GM23248 (cell line): ENCODE measurements at regions not wholly inside any gene's neighbourhood (a gene's known extent, or its start where the extent isn't known, plus 50 kb on each side); places are given as distances from the start of the nearest gene placed in this dataset.

ENCODE experiments used
- DNase-seq: peaks from one replicate; pipeline ENCODE4 v3.0.0-alpha.2; 2015
- H2AFZ ChIP-seq: fragments of 200-600 bp; sonication (generic); 2 replicates; pipeline ENCODE4 v1.6.1; 2016; ENCODE audit warnings: antibody characterized with exemption
- H3F3A ChIP-seq: fragments of 200-600 bp; sonication (generic); 2 replicates; pipeline ENCODE4 v1.6.1; 2016; ENCODE audit warnings: mild to moderate bottlenecking, antibody characterized with exemption, mixed run types; ENCODE audit not compliant: insufficient read depth
- H3K27ac ChIP-seq: fragments of 200-600 bp; sonication (generic); 2 replicates; pipeline ENCODE4 v1.5.1; 2016; ENCODE audit warnings: mild to moderate bottlenecking
- H3K27me3 ChIP-seq: fragments of 200-600 bp; sonication (generic); replicated peaks from 2 replicates; pipeline ENCODE4 v1.6.1; 2016; ENCODE audit warnings: mild to moderate bottlenecking; ENCODE audit not compliant: insufficient read depth
- H3K36me3 ChIP-seq: fragments of 200-600 bp; sonication (generic); 2 replicates; pipeline ENCODE4 v1.6.1; 2016; ENCODE audit warnings: low read depth, mild to moderate bottlenecking
- H3K4me1 ChIP-seq: fragments of 200-600 bp; sonication (generic); 2 replicates; pipeline ENCODE4 v1.6.1; 2016; ENCODE audit warnings: mild to moderate bottlenecking; ENCODE audit not compliant: insufficient read depth
- H3K4me2 ChIP-seq: fragments of 200-600 bp; sonication (generic); one replicate; pipeline ENCODE4 v1.6.1; 2016; ENCODE audit warnings: mild to moderate bottlenecking; ENCODE audit not compliant: unreplicated experiment
- H3K4me3 ChIP-seq: fragments of 200-600 bp; sonication (generic); 2 replicates; pipeline ENCODE4 v1.5.1; 2016; ENCODE audit warnings: mild to moderate bottlenecking
- H3K79me2 ChIP-seq: fragments of 200-600 bp; sonication (generic); 2 replicates; pipeline ENCODE4 v1.6.1; 2016; ENCODE audit warnings: mild to moderate bottlenecking; ENCODE audit not compliant: insufficient read depth
- H3K9ac ChIP-seq: fragments of 200-600 bp; sonication (generic); 2 replicates; pipeline ENCODE4 v1.6.1; 2016; ENCODE audit warnings: mild to moderate bottlenecking
- H3K9me2 ChIP-seq: fragments of 200-600 bp; sonication (generic); 2 replicates; pipeline ENCODE4 v1.6.1; 2016; ENCODE audit warnings: mixed run types, mild to moderate bottlenecking, moderate library complexity; ENCODE audit not compliant: insufficient read depth
- H3K9me3 ChIP-seq: fragments of 200-600 bp; sonication (generic); one replicate; pipeline ENCODE4 v1.6.1; 2017; ENCODE audit warnings: low read depth
- H4K20me1 ChIP-seq: fragments of 200-600 bp; sonication (generic); 2 replicates; pipeline ENCODE4 v1.6.0; 2016; ENCODE audit not compliant: insufficient read depth
- EZH2 ChIP-seq: fragments of 200-600 bp; sonication (generic); IDR thresholded peaks from 2 replicates; pipeline ENCODE4 v1.6.1; 2018; ENCODE audit warnings: antibody characterized with exemption, mild to moderate bottlenecking; ENCODE audit not compliant: insufficient read depth, poor library complexity, severe bottlenecking
- EZH2phosphoT487 ChIP-seq: fragments of 200-600 bp; sonication (generic); IDR thresholded peaks from 2 replicates; pipeline ENCODE4 v1.6.1; 2018; ENCODE audit warnings: antibody characterized with exemption, moderate library complexity, mild to moderate bottlenecking, low read depth; ENCODE audit not compliant: insufficient read depth
- WGBS, 2 experiments: methylation state at CpG; one replicate each; pipeline ENCODE4 v1.1.6; 2015 to 2017; ENCODE audit warnings: low lambda C conversion rate in 2 of 2, low coverage in 1 of 2; ENCODE audit errors: missing lambda C conversion rate in 2 of 2; 5-methylcytosine and 5-hydroxymethylcytosine counted together
- in situ Hi-C: fragments of 300-500 bp; cut with MboI; formaldehyde crosslinking; loops from 2 replicates; pipeline ENCODE4 v1.15.0; 2020

GRCh38 chr12:9391815-9392214, 183.6 kb upstream of the PZP start:
- 33 to 36% methylated on average over 2 of the region's 2 CpGs for WGBS, 2 experiments
- in situ Hi-C loops: no loop called here
- no peak for DNase-seq

DNA sequence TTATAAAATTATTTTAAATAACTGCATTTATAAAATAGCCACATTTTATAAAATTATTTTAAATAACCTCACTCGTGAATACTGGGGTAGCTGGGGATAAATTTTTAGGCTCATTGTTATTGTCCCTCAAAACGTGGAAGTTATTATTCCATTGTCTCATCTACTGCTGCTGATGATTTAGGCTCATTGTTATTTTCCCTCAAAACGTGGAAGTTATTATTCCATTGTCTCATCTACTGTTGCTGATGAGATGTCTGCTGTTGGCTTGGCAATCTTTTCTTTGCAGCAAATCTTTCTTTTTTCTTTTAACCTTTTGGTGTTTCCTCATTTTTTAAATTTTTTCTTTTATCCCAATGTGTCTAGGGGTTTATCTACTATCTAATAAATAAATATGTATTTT, 182.6 kb upstream of the PZP start:
- Histone ChIP-seq H3K27me3 (peaks cover 8% of the 10 kb centered on the region), H3K79me2 (no peaks in the 10 kb centered on the region), H2AFZ (no peak overlapping the region), H3K27ac (no peak overlapping the region), H3K9me2 (no peaks in the 10 kb centered on the region), H3K4me2 (no peak overlapping the region), H4K20me1 (no peaks in the 10 kb centered on the region), H3K4me3 (no peak overlapping the region), H3K9ac (no peak overlapping the region), H3K36me3 (no peaks in the 10 kb centered on the region), H3K9me3 (no peaks in the 10 kb centered on the region), H3F3A (no peaks in the 10 kb centered on the region), H3K4me1 (no peaks in the 10 kb centered on the region)
- DNase-seq: no peak
- in situ Hi-C loops: no loop called here
- 2 to 10% methylated on average over 3 of the region's 3 CpGs for WGBS, 2 experiments
- no peak for TF ChIP-seq EZH2
- no peak for TF ChIP-seq EZH2phosphoT487

More at GRCh38 chr12:9391815-9392214, 183.6 kb upstream of the PZP start:
- Histone ChIP-seq H3K4me2 (no peak overlapping the region), H3K9me3 (no peaks in the 10 kb centered on the region), H3K4me1 (no peaks in the 10 kb centered on the region), H3F3A (no peaks in the 10 kb centered on the region), H3K36me3 (no peaks in the 10 kb centered on the region), H3K27ac (no peak overlapping the region), H3K79me2 (no peaks in the 10 kb centered on the region), H3K9ac (no peak overlapping the region), H3K27me3 (peaks cover 8% of the 10 kb centered on the region), H2AFZ (no peak overlapping the region), H3K4me3 (no peak overlapping the region), H3K9me2 (no peaks in the 10 kb centered on the region), H4K20me1 (no peaks in the 10 kb centered on the region)
- no peak for TF ChIP-seq EZH2
- no peak for TF ChIP-seq EZH2phosphoT487

DNA sequence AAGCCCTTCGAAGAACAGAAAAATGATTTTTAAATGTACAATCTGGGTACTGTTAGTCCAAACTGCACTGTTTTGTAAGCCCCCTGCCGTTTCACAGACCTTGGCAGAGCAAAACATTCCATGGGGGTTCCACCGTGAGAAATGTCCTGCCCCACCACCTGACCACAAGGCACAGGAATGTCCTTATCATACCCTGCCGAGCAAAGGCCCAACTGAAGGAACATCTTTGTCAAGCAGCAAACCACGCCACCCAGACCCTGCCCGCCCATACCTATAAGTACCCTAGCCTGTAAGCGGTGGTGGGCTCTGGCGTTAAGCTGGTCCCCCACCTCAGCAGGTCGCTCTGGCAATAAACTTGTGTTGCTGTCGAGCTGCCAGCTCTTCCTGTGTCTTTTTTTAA, 181.6 kb upstream of the PZP start:
- Histone ChIP-seq H3K27me3 (peaks cover 8% of the 10 kb centered on the region), H3K36me3 (no peaks in the 10 kb centered on the region), H4K20me1 (no peaks in the 10 kb centered on the region), H3K4me3 (no peak overlapping the region), H3K27ac (no peak overlapping the region), H3K4me1 (no peaks in the 10 kb centered on the region), H3K79me2 (no peaks in the 10 kb centered on the region), H3K4me2 (no peak overlapping the region), H3K9me2 (no peaks in the 10 kb centered on the region), H2AFZ (no peak overlapping the region), H3K9me3 (no peaks in the 10 kb centered on the region), H3K9ac (no peak overlapping the region), H3F3A (no peaks in the 10 kb centered on the region)
- WGBS, 2 experiments: 48 to 54% methylated on average over 10 of the region's 10 CpGs
- DNase-seq: no peak
- in situ Hi-C loops: no loop called here
- TF ChIP-seq EZH2 (no peak), EZH2phosphoT487 (no peak)

DNA sequence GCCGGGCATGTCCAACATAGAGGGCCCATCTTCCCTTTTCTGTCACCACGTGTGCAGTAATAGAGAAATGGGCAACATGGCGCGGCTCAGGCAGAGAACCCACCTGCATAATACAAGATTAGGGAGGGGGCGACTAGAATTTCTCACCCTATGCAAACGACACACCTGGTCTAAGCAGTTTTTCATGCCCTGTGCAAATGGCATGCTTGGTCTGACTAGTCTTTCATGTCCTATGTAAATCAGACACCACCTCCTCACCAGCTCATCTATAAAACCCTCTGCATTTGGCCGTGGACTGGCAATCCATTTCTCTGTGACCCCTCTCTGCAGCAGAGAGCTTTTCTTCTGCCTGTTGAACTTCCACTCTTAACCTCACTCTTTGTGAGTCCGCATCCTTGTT, 180.2 kb upstream of the PZP start:
- Histone ChIP-seq H3K27ac (no peak overlapping the region), H3K27me3 (peaks cover 8% of the 10 kb centered on the region), H3F3A (no peaks in the 10 kb centered on the region), H3K4me1 (no peaks in the 10 kb centered on the region), H2AFZ (no peak overlapping the region), H4K20me1 (no peaks in the 10 kb centered on the region), H3K9me3 (no peaks in the 10 kb centered on the region), H3K9me2 (no peaks in the 10 kb centered on the region), H3K4me3 (no peak overlapping the region), H3K9ac (no peak overlapping the region), H3K79me2 (no peaks in the 10 kb centered on the region), H3K36me3 (no peaks in the 10 kb centered on the region), H3K4me2 (no peak overlapping the region)
- TF ChIP-seq EZH2 (no peak), EZH2phosphoT487 (no peak)
- in situ Hi-C loops: no loop called here
- no peak for DNase-seq
- WGBS, 2 experiments: 45 to 56% methylated on average over 8 of the region's 8 CpGs

DNA sequence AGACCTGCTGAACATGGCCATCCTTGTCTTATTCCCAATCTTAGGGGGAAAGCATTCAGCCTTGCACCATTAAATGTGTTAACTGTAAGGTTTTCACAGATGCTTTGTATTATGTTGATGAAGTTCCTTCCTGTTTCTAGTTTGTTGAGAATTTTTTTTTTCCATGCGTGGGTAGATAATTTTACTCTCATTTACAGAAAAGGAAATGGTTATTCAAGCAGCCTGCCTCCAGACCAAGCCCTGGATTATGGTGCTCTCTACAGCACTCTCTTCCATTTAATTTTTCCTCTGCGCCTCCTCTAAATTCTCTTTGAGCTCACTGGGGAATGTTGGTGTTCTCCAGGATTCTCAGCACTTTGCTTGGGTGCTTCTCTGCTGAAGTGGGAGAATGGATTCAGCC, 179.3 kb upstream of the PZP start:
- Histone ChIP-seq H3K9ac (no peak overlapping the region), H3K4me1 (no peaks in the 10 kb centered on the region), H3K27me3 (peaks cover 8% of the 10 kb centered on the region; the same call in 1 of the 2 replicates), H3F3A (no peaks in the 10 kb centered on the region), H3K36me3 (no peaks in the 10 kb centered on the region), H3K4me3 (no peak overlapping the region), H2AFZ (no peak overlapping the region), H3K9me2 (no peaks in the 10 kb centered on the region), H4K20me1 (no peaks in the 10 kb centered on the region), H3K79me2 (no peaks in the 10 kb centered on the region), H3K9me3 (no peaks in the 10 kb centered on the region), H3K27ac (no peak overlapping the region), H3K4me2 (no peak overlapping the region)
- TF ChIP-seq EZH2: no peak
- no peak for TF ChIP-seq EZH2phosphoT487
- DNase-seq: no peak
- in situ Hi-C loops: no loop called here
- 20 to 28% methylated on average over 2 of the region's 2 CpGs for WGBS, 2 experiments
